ENCODE measurements at regions not wholly inside any gene's neighbourhood (a gene's known extent, or its start where the extent isn't known, plus 50 kb on each side); places are given as distances from the start of the nearest gene placed in this dataset.

- H3K4me1 ChIP-seq, result no peaks in the 10 kb centered on the region
- Mint-ChIP-seq H3K4me1 (no peaks in the 10 kb centered on the region), H3K27ac (no peak overlapping the region), H3K36me3 (no peaks in the 10 kb centered on the region), H3K9me3 (no peaks in the 10 kb centered on the region), H3K27me3 (ENCODE audit: insufficient read depth, low read depth) (peaks cover 5% of the 10 kb centered on the region), H3K4me3 (no peak overlapping the region)
- H3K4me3 ChIP-seq, result no peak overlapping the region
- no peaks in the 10 kb centered on the region for H3F3A ChIP-seq (ENCODE audit: low read depth)
- no peaks in the 10 kb centered on the region for H3K79me2 ChIP-seq (ENCODE audit: low read depth)
- no peaks in the 10 kb centered on the region for H3K9me3 ChIP-seq (ENCODE audit: low read depth)
- no peak for TF ChIP-seq CTCF (IDR thresholded peaks at IDR 0.05)
- no peak for TF ChIP-seq EZH2 (IDR thresholded peaks at IDR 0.05)
- TF ChIP-seq EZH2phosphoT487 (IDR thresholded peaks at IDR 0.05), result no peak
- no peak overlapping the region for H3K4me2 ChIP-seq
- no peak for DNase-seq (ENCODE audit: low spot score)
- H2AFZ ChIP-seq (replicated peaks), result no peak overlapping the region
- no peak overlapping the region for H3K27ac ChIP-seq
- H3K9ac ChIP-seq, result no peak overlapping the region
- no peaks in the 10 kb centered on the region for H4K20me1 ChIP-seq (ENCODE audit: low read depth)
- H3K36me3 ChIP-seq, result no peaks in the 10 kb centered on the region
- H3K27me3 ChIP-seq, result no peaks in the 10 kb centered on the region
Measured at GRCh38 chr10:123944661-123945060, 53.1 kb upstream of the CPXM2 start.

- Histone ChIP-seq H3K4me3 (no peak overlapping the region), H3K9me3 (ENCODE audit: low read depth) (no peaks in the 10 kb centered on the region), H3K27me3 (no peaks in the 10 kb centered on the region), H2AFZ (replicated peaks) (no peak overlapping the region), H3K9ac (no peak overlapping the region), H3F3A (ENCODE audit: low read depth) (no peaks in the 10 kb centered on the region), H3K36me3 (no peaks in the 10 kb centered on the region), H3K27ac (no peak overlapping the region), H4K20me1 (ENCODE audit: low read depth) (no peaks in the 10 kb centered on the region), H3K4me1 (no peaks in the 10 kb centered on the region), H3K4me2 (no peak overlapping the region), H3K79me2 (ENCODE audit: low read depth) (no peaks in the 10 kb centered on the region)
- no peaks in the 10 kb centered on the region for H3K36me3 Mint-ChIP-seq
- no peaks in the 10 kb centered on the region for H3K9me3 Mint-ChIP-seq
- TF ChIP-seq EZH2 (IDR thresholded peaks at IDR 0.05), result no peak
- no peak for TF ChIP-seq CTCF (IDR thresholded peaks at IDR 0.05)
- TF ChIP-seq EZH2phosphoT487 (IDR thresholded peaks at IDR 0.05), result no peak
- H3K27me3 Mint-ChIP-seq (ENCODE audit: insufficient read depth, low read depth), result peaks cover 5% of the 10 kb centered on the region
- no peak overlapping the region for H3K27ac Mint-ChIP-seq
- H3K4me1 Mint-ChIP-seq, result peaks cover 3% of the 10 kb centered on the region
- DNase-seq (ENCODE audit: low spot score), result no peak
- H3K4me3 Mint-ChIP-seq, result no peak overlapping the region
Measured at GRCh38 chr10:123943307-123943706, 51.7 kb upstream of the CPXM2 start.

GRCh38 chr10:123942114-123942861 lies 50.7 kb upstream of the CPXM2 start:
- H3K4me2 ChIP-seq, result no peak overlapping the region

More at GRCh38 chr10:123942114-123942861, 50.7 kb upstream of the CPXM2 start:
- Histone ChIP-seq H4K20me1 (ENCODE audit: low read depth) (no peaks in the 10 kb centered on the region), H3K9me3 (ENCODE audit: low read depth) (no peaks in the 10 kb centered on the region), H3K9ac (no peak overlapping the region), H2AFZ (replicated peaks) (no peak overlapping the region), H3F3A (ENCODE audit: low read depth) (no peaks in the 10 kb centered on the region), H3K27ac (no peak overlapping the region), H3K4me3 (no peak overlapping the region), H3K36me3 (no peaks in the 10 kb centered on the region), H3K27me3 (no peaks in the 10 kb centered on the region), H3K79me2 (ENCODE audit: low read depth) (no peaks in the 10 kb centered on the region), H3K4me1 (no peaks in the 10 kb centered on the region)
- Mint-ChIP-seq H3K4me3 (no peak overlapping the region), H3K27ac (no peak overlapping the region), H3K4me1 (peaks cover 9% of the 10 kb centered on the region), H3K36me3 (no peaks in the 10 kb centered on the region), H3K27me3 (ENCODE audit: insufficient read depth, low read depth) (peaks cover 4% of the 10 kb centered on the region), H3K9me3 (no peaks in the 10 kb centered on the region)
- no peak for DNase-seq (ENCODE audit: low spot score)
- TF ChIP-seq EZH2 (IDR thresholded peaks at IDR 0.05) (no peak), EZH2phosphoT487 (IDR thresholded peaks at IDR 0.05) (no peak), CTCF (IDR thresholded peaks at IDR 0.05) (no peak)

All from neural progenitor cell (in vitro differentiated cells).